SK-N-SH treated with all-trans-retinoic acid at 6 μM for 48 hours (cell line): ENCODE measurements at regions not wholly inside any gene's neighbourhood (a gene's known extent, or its start where the extent isn't known, plus 50 kb on each side); places are given as distances from the start of the nearest gene placed in this dataset.

Experiments used
- ARNTL ChIP-seq: fragments of 450-650 bp; formaldehyde crosslinking; IDR thresholded peaks from 2 replicates; pipeline ENCODE4 v1.5.0; 2020; ENCODE audit warnings: low read depth, mild to moderate bottlenecking, moderate library complexity, borderline replicate concordance
- BACH2 ChIP-seq: fragments of 250-450 bp; sonication (Bioruptor Pico); IDR thresholded peaks from 2 replicates; pipeline ENCODE4 v1.9.0; 2021; ENCODE audit warnings: mild to moderate bottlenecking, borderline replicate concordance
- CREB5 ChIP-seq: fragments of 250-450 bp; sonication (Bioruptor Pico); IDR thresholded peaks from 2 replicates; pipeline ENCODE4 v1.5.1; 2020; ENCODE audit warnings: low read depth, mild to moderate bottlenecking, moderate library complexity
- CSRNP3 ChIP-seq: fragments of 250-450 bp; sonication (Bioruptor Pico); IDR thresholded peaks from 2 replicates; pipeline ENCODE4 v1.5.1; 2021; ENCODE audit warnings: mild to moderate bottlenecking, moderate library complexity
- ESRRG ChIP-seq: fragments of 250-450 bp; sonication (Bioruptor Pico); IDR thresholded peaks from 2 replicates; pipeline ENCODE4 v1.6.1; 2021; ENCODE audit warnings: mild to moderate bottlenecking
- GLIS3 ChIP-seq: fragments of 250-450 bp; sonication (Bioruptor Pico); IDR thresholded peaks from 2 replicates; pipeline ENCODE4 v1.5.0; 2020; ENCODE audit warnings: mild to moderate bottlenecking, moderate library complexity
- PATZ1 ChIP-seq: fragments of 250-450 bp; sonication (Bioruptor Pico); IDR thresholded peaks from 2 replicates; pipeline ENCODE4 v1.8.0; 2020; ENCODE audit warnings: mild to moderate bottlenecking, moderate library complexity, borderline replicate concordance
- POU6F1 ChIP-seq: fragments of 250-450 bp; sonication (Bioruptor Pico); IDR thresholded peaks from 2 replicates; pipeline ENCODE4 v1.8.0; 2021; ENCODE audit warnings: low read depth, mild to moderate bottlenecking, moderate library complexity, borderline replicate concordance
- PPARA ChIP-seq: fragments of 250-450 bp; sonication (Bioruptor Pico); IDR thresholded peaks from 2 replicates; pipeline ENCODE4 v1.5.0; 2020; ENCODE audit warnings: mild to moderate bottlenecking, borderline replicate concordance
- RARB ChIP-seq: fragments of 250-450 bp; sonication (Bioruptor Pico); IDR thresholded peaks from 2 replicates; pipeline ENCODE4 v1.8.0; 2021; ENCODE audit warnings: mild to moderate bottlenecking, moderate library complexity
- ZC3H10 ChIP-seq: fragments of 250-450 bp; sonication (Bioruptor Pico); IDR thresholded peaks from 2 replicates; pipeline ENCODE4 v1.5.1; 2021; ENCODE audit warnings: mild to moderate bottlenecking, moderate library complexity
- ZFP3 ChIP-seq: fragments of 250-450 bp; sonication (Bioruptor Pico); IDR thresholded peaks from 2 replicates; pipeline ENCODE4 v1.5.0; 2020; ENCODE audit warnings: mild to moderate bottlenecking, moderate library complexity
- ZFP30 ChIP-seq: fragments of 450-650 bp; formaldehyde crosslinking; IDR thresholded peaks from 2 replicates; pipeline ENCODE4 v1.5.0; 2022; ENCODE audit warnings: mild to moderate bottlenecking, moderate library complexity
- ZNF8 ChIP-seq: fragments of 450-650 bp; formaldehyde crosslinking; IDR thresholded peaks from 2 replicates; pipeline ENCODE4 v1.5.0; 2020; ENCODE audit warnings: mild to moderate bottlenecking, moderate library complexity

GRCh38 chr14:61870163-61870562 is 107.9 kb downstream of the SNAPC1 start:
- TF ChIP-seq BACH2 (no peak), CSRNP3 (CRISPR knock-in tag) (no peak), GLIS3 (no peak), PPARA (CRISPR knock-in tag) (no peak), ZFP3 (no peak), ESRRG (CRISPR knock-in tag) (no peak), ARNTL (CRISPR knock-in tag) (no peak), PATZ1 (no peak), CREB5 (CRISPR knock-in tag) (no peak), ZC3H10 (CRISPR knock-in tag) (no peak), ZFP30 (CRISPR knock-in tag) (no peak), ZNF8 (no peak), POU6F1 (CRISPR knock-in tag) (no peak), RARB (CRISPR knock-in tag) (no peak)
